Effector memory CD4-positive, alpha-beta T cell (primary cell): ENCODE measurements at regions not wholly inside any gene's neighbourhood (a gene's known extent, or its start where the extent isn't known, plus 50 kb on each side); places are given as distances from the start of the nearest gene placed in this dataset.

Experiments
- DNase-seq, 3 donors: peaks; one replicate each; pipeline ENCODE4 v3.0.0-alpha.2; 2020
- H3K27ac ChIP-seq: 2 replicates; pipeline ENCODE4 v1.7.0; 2013; ENCODE audit warnings: mild to moderate bottlenecking, low read length, moderate library complexity; ENCODE audit not compliant: insufficient read depth, poor library complexity, severe bottlenecking
- H3K27me3 ChIP-seq: replicated peaks from 2 replicates; pipeline ENCODE4 v1.7.0; 2013; ENCODE audit warnings: mild to moderate bottlenecking, low read length; ENCODE audit not compliant: insufficient read depth, control insufficient read depth, poor library complexity, severe bottlenecking
- H3K36me3 ChIP-seq: 2 replicates; pipeline ENCODE4 v1.7.0; 2013; ENCODE audit warnings: mild to moderate bottlenecking, low read length, moderate library complexity; ENCODE audit not compliant: control insufficient read depth, insufficient read depth
- H3K4me1 ChIP-seq: 2 replicates; pipeline ENCODE4 v1.7.0; 2013; ENCODE audit warnings: low read length, mild to moderate bottlenecking; ENCODE audit not compliant: control insufficient read depth, insufficient read depth, poor library complexity, severe bottlenecking
- H3K4me3 ChIP-seq: 2 replicates; pipeline ENCODE4 v1.7.0; 2013; ENCODE audit warnings: low read length, low read depth, mild to moderate bottlenecking; ENCODE audit not compliant: insufficient read depth, poor library complexity, severe bottlenecking
- H3K9me3 ChIP-seq: 2 replicates; pipeline ENCODE4 v1.7.0; 2013; ENCODE audit warnings: mild to moderate bottlenecking, low read length, moderate library complexity; ENCODE audit not compliant: control insufficient read depth

DNA sequence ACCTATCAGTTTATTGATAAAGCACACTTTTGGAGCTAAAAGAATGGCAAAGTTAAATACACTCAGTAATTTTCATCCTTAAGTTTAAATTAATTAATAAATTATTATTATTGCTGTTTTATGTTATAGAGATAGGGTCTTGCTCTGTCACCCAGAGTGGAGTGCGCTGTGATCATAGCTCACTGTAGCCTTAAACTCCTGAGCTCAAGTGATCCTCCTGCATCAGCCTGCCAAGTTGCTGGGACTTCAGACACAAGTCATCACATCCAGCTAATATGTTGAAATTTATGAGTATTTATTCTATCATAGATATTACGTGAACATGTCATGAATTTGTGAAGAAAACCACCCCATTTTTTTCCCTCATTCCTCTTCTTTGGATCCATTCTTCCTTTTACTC is 64.2 kb downstream of the GJA1 start:
- Histone ChIP-seq H3K4me3 (no peak overlapping the region), H3K27me3 (no peaks in the 10 kb centered on the region), H3K9me3 (no peaks in the 10 kb centered on the region), H3K36me3 (no peaks in the 10 kb centered on the region), H3K4me1 (no peaks in the 10 kb centered on the region), H3K27ac (no peak overlapping the region)
- DNase-seq: no peak

GRCh38 chr6:121503589-121503991 is 68.1 kb downstream of the GJA1 start:
- Histone ChIP-seq H3K36me3 (no peaks in the 10 kb centered on the region), H3K9me3 (no peaks in the 10 kb centered on the region), H3K27me3 (no peaks in the 10 kb centered on the region), H3K4me1 (no peaks in the 10 kb centered on the region), H3K27ac (no peak overlapping the region), H3K4me3 (no peak overlapping the region)
- DNase-seq: no peak

- no peaks in the 10 kb centered on the region for H3K4me1 ChIP-seq
- no peak overlapping the region for H3K27ac ChIP-seq
- no peaks in the 10 kb centered on the region for H3K9me3 ChIP-seq
- no peaks in the 10 kb centered on the region for H3K27me3 ChIP-seq
- no peak for DNase-seq
- no peak overlapping the region for H3K4me3 ChIP-seq
- no peaks in the 10 kb centered on the region for H3K36me3 ChIP-seq
Measured at GRCh38 chr6:121504227-121504626, 68.8 kb downstream of the GJA1 start.

- no peak for DNase-seq
- Histone ChIP-seq H3K36me3 (no peaks in the 10 kb centered on the region), H3K9me3 (no peaks in the 10 kb centered on the region), H3K27ac (no peak overlapping the region), H3K4me1 (no peaks in the 10 kb centered on the region), H3K27me3 (no peaks in the 10 kb centered on the region), H3K4me3 (no peak overlapping the region)
Measured at GRCh38 chr6:121505284-121505683, 69.8 kb downstream of the GJA1 start.

DNA sequence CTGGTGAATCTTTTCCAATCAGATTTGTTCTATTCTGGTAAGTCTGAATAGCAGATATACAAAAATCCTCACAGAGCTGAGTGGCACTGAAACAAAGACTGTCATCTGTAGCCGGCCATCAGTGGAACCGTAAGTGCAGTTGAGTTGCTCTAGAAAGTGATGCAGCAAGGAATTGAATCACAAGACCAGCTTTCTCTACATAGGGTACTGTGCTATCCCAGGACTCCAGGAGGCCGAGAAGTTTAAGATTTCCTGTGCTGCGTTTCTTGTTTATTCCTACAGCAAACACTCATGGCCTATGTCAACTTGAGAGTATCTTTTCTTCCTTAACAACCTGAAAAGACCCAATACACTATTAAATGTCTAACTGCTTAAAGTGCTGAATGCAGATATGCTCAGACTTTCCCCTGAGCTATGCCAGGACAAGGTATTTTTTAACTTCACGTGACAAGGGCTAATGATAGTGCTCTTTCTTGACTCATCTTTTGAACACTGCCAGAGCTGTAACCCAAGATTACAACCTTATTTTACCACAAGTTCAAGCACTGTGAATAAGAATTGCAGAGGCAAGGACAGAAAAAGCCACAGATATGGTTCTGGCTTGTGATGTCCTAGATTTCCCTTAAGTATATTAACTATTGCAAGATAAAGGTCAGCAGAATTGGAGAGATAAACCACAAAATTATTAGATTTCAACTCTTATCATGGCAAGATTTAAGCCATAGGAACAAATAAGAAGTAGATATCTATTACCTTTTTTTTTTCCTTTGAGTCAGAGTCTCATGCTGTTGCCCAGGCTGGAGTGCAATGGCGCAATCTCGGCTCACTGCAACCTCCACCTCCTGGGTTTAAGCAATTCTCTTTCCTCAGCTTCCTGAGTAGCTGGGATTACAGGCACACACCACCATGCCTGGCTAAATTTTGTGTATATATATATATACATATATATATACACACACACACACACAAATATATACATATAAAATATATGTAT is 71.6 kb downstream of the GJA1 start:
- Histone ChIP-seq H3K4me1 (no peaks in the 10 kb centered on the region), H3K4me3 (no peak overlapping the region), H3K27me3 (no peaks in the 10 kb centered on the region), H3K27ac (no peak overlapping the region), H3K36me3 (no peaks in the 10 kb centered on the region), H3K9me3 (no peaks in the 10 kb centered on the region)
- DNase-seq: no peak

GRCh38 chr6:121510568-121511177 is 75.2 kb downstream of the GJA1 start:
- Histone ChIP-seq H3K36me3 (no peaks in the 10 kb centered on the region), H3K27ac (no peak overlapping the region), H3K9me3 (no peaks in the 10 kb centered on the region), H3K4me1 (no peaks in the 10 kb centered on the region), H3K4me3 (no peak overlapping the region), H3K27me3 (no peaks in the 10 kb centered on the region)
- no peak for DNase-seq

DNA sequence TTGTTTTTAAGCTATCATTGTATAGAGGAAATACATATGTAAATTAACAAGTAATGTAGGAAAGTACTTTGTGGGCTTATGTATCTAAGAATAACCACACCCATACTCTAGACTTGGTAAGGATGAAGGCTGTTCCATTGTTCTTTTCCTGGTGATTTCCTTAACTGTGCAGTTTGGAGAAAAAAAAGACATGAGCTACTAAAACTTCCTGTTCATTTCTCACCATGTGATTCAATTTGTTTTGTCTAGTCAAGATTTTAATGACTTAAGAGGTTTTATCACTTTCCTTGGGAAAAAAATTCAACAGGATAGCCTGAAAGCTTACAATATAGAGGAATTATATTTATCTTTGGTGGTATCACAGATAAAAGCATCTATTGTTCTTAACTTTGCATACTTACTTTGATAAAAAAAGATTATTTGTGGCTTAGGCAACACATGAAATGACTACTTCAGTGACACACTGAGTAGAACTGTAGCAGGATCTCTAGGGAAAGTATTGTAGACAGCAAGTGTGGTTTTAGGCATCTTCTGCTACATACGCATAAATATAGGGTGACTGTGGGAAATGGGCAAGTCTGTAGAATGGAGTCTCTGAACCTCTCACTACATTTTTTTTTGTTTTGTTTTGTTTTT is 80.3 kb downstream of the GJA1 start:
- no peaks in the 10 kb centered on the region for H3K36me3 ChIP-seq
- no peak for DNase-seq
- H3K4me1 ChIP-seq: no peaks in the 10 kb centered on the region
- no peaks in the 10 kb centered on the region for H3K27me3 ChIP-seq
- no peak overlapping the region for H3K27ac ChIP-seq
- no peaks in the 10 kb centered on the region for H3K9me3 ChIP-seq
- H3K4me3 ChIP-seq: no peak overlapping the region

DNA sequence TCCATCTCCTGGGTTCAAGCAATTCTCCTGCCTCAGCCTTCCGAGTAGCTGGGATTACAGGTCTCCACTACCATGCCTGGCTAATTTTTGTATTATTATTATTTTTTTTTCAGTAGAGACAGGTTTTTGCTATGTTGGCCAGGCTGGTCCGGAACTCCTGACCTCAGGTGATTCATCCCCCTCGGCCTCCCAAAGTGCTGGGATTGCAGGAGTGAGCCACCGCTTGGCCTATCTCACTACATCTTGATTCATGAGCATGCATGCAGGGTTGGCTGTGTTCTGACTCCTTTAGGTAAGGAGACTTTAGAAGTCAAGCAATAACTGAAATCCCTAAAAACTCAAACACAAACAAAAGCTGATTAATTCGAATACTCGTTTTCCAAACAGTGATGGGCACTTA is 80.9 kb downstream of the GJA1 start:
- DNase-seq: no peak
- no peak overlapping the region for H3K27ac ChIP-seq
- H3K36me3 ChIP-seq: no peaks in the 10 kb centered on the region
- H3K9me3 ChIP-seq: no peaks in the 10 kb centered on the region
- no peaks in the 10 kb centered on the region for H3K4me1 ChIP-seq
- H3K27me3 ChIP-seq: no peaks in the 10 kb centered on the region
- no peak overlapping the region for H3K4me3 ChIP-seq

GRCh38 chr6:121520337-121521163 is 85.1 kb downstream of the GJA1 start:
- Histone ChIP-seq H3K9me3 (no peaks in the 10 kb centered on the region), H3K27me3 (no peaks in the 10 kb centered on the region), H3K36me3 (no peaks in the 10 kb centered on the region), H3K4me1 (no peaks in the 10 kb centered on the region), H3K27ac (no peak overlapping the region), H3K4me3 (no peak overlapping the region)
- no peak for DNase-seq
